ENCODE measurements at regions not wholly inside any gene's neighbourhood (a gene's known extent, or its start where the extent isn't known, plus 50 kb on each side); places are given as distances from the start of the nearest gene placed in this dataset.
"Not testable (repeated sequence)": the region's sequence is repeated elsewhere in the genome, so short reads cannot be mapped to it uniquely, and the experiment has no call there.

GRCh38 chr7:110186334-110186733 lies 904.6 kb upstream of the LRRN3 start:
- no peak for DNase-seq

- DNase-seq = no peak
Observed at GRCh38 chr7:110187877-110188554, 902.9 kb upstream of the LRRN3 start.

GRCh38 chr7:110204527-110204926 lies 886.4 kb upstream of the LRRN3 start:
- DNase-seq = peak; percentile 61

- DNase-seq = no peak
Observed at GRCh38 chr7:110205899-110206298, 885.0 kb upstream of the LRRN3 start.

- no peak for DNase-seq
Observed at GRCh38 chr7:110209884-110210283, 881.0 kb upstream of the LRRN3 start.

- DNase-seq = no peak
Observed at GRCh38 chr7:110210941-110211608, 879.9 kb upstream of the LRRN3 start.

- no peak for DNase-seq
Observed at GRCh38 chr7:110224643-110225042, 866.3 kb upstream of the LRRN3 start.

- DNase-seq = no peak
Observed at GRCh38 chr7:110246118-110246517, 844.8 kb upstream of the LRRN3 start.

- no peak for DNase-seq
Observed at GRCh38 chr7:110253093-110253492, 837.8 kb upstream of the LRRN3 start.

GRCh38 chr7:110257673-110258072 lies 833.3 kb upstream of the LRRN3 start:
- DNase-seq = no peak

GRCh38 chr7:110262251-110262650 lies 828.7 kb upstream of the LRRN3 start:
- no peak for DNase-seq

- no peak for DNase-seq
Observed at GRCh38 chr7:110264288-110264687, 826.6 kb upstream of the LRRN3 start.

- DNase-seq = no peak
Observed at GRCh38 chr7:110281362-110281761, 809.6 kb upstream of the LRRN3 start.

- no peak for DNase-seq
Observed at GRCh38 chr7:110283056-110283455, 807.9 kb upstream of the LRRN3 start.

- no peak for DNase-seq
Observed at GRCh38 chr7:110291430-110291829, 799.5 kb upstream of the LRRN3 start.

GRCh38 chr7:110296321-110296720 lies 794.6 kb upstream of the LRRN3 start:
- no peak for DNase-seq

GRCh38 chr7:110307776-110308175 lies 783.2 kb upstream of the LRRN3 start:
- no peak for DNase-seq

- DNase-seq = peak; percentile 63
Observed at GRCh38 chr7:110308791-110309190, 782.1 kb upstream of the LRRN3 start.

GRCh38 chr7:110309941-110310340 lies 781.0 kb upstream of the LRRN3 start:
- no peak for DNase-seq

- no peak for DNase-seq
Observed at GRCh38 chr7:110311556-110311955, 779.4 kb upstream of the LRRN3 start.

- DNase-seq = no peak
Observed at GRCh38 chr7:110317541-110318265, 773.2 kb upstream of the LRRN3 start.

GRCh38 chr7:110320285-110320684 lies 770.6 kb upstream of the LRRN3 start:
- not testable (repeated sequence) for DNase-seq

GRCh38 chr7:110322796-110323195 lies 768.1 kb upstream of the LRRN3 start:
- DNase-seq = no peak

- no peak for DNase-seq
Observed at GRCh38 chr7:110326966-110327365, 764.0 kb upstream of the LRRN3 start.

Measured in islet precursor cell (in vitro differentiated cells).